Inflammatory macrophage treated with lipopolysaccharide for 4 hours (primary cell): ENCODE measurements at regions not wholly inside any gene's neighbourhood (a gene's known extent, or its start where the extent isn't known, plus 50 kb on each side); places are given as distances from the start of the nearest gene placed in this dataset.
"Not testable (repeated sequence)": the region's sequence is repeated elsewhere in the genome, so short reads cannot be mapped to it uniquely, and the experiment has no call there.

Experiments
- DNase-seq: peaks from one replicate; pipeline ENCODE4 v3.0.0-alpha.2; 2020

DNA sequence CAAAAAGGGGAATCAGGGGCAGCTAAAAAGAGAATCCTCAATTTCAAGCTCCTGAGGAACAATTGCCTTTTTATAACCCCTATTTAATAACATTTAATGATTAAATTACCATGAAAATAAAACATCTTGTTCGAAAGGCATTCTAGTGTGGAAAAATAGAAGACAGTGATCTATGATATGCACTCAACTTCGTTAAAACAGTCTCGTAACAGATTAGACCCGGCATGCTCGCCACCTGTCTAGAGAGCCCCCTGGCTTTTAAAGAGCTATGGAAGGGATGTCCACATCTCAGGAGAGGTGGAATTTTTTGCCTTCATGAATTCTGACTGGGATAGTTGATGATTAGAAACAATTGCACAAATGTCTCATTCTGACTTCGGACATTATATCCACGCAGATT, 153.7 kb upstream of the MDFIC2 start:
- DNase-seq, result no peak

DNA sequence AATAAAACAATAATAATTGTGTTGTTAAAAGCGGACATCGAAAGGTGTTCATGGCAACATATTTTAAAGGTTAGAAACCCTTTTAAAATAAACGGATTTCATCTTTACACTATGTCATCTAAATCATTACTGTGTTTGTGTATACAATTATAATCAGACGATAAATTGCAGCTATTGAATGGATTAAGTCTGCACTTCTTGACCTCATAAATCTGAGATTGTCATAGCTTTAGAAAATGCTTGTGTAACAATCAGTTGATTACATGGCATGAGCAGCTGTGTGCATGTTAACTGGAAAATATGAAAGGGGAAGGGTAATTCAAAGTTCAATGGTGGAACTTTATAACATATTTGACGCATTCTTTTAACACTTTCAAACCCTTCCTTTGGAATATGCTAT, 152.4 kb upstream of the MDFIC2 start:
- no peak for DNase-seq

- no peak for DNase-seq
Measured at GRCh38 chr3:70464465-70464864, 152.0 kb upstream of the MDFIC2 start.

DNA sequence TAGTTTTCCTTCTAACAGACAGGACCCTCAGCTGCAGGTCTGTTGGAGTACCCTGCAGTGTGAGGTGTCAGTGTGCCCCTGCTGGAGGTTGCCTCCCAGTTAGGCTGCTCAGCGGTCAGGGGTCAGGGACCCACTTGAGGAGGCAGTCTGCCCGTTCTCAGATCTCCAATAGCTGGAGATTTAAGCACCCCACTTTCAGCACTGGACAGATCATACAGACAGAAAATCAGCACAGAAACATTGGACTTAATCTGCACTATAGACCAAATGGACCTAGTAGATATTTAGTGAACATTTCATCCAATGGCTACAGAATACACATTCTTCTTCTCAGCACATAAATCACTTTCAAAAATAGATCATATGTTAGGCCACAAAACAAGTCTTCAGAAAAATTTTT, 137.8 kb upstream of the MDFIC2 start:
- not testable (repeated sequence) for DNase-seq

- not testable (repeated sequence) for DNase-seq
Measured at GRCh38 chr3:70435422-70435821, 123.0 kb upstream of the MDFIC2 start.

- DNase-seq, result no peak
Measured at GRCh38 chr3:70433091-70433490, 120.7 kb upstream of the MDFIC2 start.

DNA sequence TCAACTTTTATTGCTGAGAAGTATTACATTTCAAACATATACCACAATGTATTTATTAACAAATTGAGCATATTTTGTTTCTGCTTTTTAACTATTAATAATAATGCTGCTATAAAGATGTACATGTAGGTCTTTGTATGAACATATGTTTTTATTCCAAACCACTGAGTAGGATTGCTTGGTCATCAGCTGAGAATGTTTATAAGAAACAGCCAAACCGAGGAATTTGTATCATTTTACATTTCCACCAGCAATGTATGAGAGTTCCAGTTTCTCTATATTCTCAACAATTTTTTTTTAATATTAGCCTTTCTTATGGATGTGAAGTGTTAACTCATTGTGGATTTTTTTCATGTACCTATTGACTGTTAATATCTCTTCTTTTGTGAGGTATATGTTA, 119.5 kb upstream of the MDFIC2 start:
- no peak for DNase-seq

- no peak for DNase-seq
Measured at GRCh38 chr3:70426071-70426470, 113.6 kb upstream of the MDFIC2 start.

DNA sequence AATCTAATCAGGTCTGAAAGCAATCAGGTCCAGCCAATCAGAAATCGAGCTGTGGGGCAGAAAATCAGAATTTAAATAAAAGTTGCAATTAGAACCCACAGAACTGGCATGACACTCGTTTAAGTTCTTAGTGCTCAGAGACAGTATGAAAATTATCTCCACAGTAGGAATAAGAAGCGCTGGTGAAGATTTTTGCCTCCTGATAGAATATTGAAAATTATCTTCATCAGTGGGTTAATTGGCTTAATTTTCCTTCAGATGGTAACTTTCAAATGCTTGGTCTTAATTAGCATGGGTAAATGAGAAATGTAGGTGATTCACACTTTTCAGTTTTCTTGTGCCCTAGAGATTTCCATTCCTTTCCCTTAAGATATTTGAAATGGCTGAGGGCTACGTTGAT, 109.1 kb upstream of the MDFIC2 start:
- DNase-seq, result no peak

DNA sequence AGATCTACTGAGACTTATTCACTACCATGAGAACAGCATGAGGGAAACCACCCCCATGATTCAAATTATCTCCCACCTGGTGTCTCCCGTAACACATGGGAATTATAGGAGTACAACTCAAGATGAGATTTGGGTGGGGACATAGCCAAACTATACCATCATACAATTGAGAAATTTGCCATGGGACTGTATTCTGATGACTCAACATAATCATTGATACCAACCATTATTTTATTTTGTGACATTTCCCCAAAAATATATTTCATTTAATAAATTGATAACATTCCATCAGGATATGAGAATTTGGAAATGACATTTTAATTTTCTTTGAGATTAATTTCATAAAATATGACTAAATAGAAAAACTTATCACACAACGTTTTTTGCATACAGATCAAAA, 96.6 kb upstream of the MDFIC2 start:
- no peak for DNase-seq

DNA sequence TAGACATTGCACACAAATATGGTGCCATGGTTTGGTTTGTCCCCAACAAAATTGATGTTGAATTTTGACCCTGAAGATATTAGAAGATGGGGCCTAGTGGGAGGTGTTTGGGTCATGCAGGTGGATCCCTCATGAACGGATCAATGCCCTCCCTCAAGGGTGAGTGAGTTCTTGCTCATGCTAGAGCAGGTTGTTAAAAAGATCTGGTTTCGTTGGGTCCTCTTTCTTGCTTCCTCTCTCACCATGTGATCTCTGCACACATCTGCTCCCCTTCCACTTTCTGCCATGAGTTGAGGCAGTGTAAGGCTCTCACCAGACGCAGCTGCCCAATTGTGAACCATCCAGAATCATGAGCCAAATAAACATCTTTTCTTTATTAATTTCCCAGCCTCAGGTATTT, 87.8 kb upstream of the MDFIC2 start:
- no peak for DNase-seq

GRCh38 chr3:70393881-70394612, 81.6 kb upstream of the MDFIC2 start:
- DNase-seq, result no peak

GRCh38 chr3:70392227-70392626, 79.8 kb upstream of the MDFIC2 start:
- DNase-seq, result no peak

GRCh38 chr3:70387889-70388288, 75.5 kb upstream of the MDFIC2 start:
- DNase-seq, result no peak

GRCh38 chr3:70386846-70387245, 74.4 kb upstream of the MDFIC2 start:
- DNase-seq, result no peak

DNA sequence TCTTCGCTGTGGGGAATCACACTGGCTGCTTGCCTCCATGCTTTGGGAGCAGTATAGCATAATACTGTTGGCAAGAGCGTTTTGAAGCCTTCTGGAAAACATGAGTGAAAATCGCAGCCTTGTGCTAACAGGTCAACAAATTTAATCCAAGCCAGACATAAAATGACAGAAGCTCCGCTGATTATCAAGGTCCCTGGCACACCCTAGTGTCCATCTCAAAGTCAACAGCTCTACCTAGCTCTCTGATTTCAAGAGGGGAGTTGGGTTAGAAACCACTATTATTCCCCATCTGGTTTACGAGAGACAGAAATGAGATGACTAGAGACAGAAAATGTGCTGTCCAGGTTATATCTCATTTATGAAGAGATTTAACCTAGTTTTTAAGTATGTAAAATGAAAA, 73.6 kb upstream of the MDFIC2 start:
- no peak for DNase-seq

- DNase-seq, result no peak
Measured at GRCh38 chr3:70383360-70383831, 71.0 kb upstream of the MDFIC2 start.

GRCh38 chr3:70374179-70374578, 61.7 kb upstream of the MDFIC2 start:
- DNase-seq, result no peak
